Smooth muscle cell (in vitro differentiated cells): ENCODE measurements at regions not wholly inside any gene's neighbourhood (a gene's known extent, or its start where the extent isn't known, plus 50 kb on each side); places are given as distances from the start of the nearest gene placed in this dataset.

Experiments used
- DNase-seq: peaks from one replicate; lab custom pipeline; 2025; ENCODE audit not compliant: unreplicated experiment; lab: John Stamatoyannopoulos, UW
- H2AFZ ChIP-seq: fragments of 200-600 bp; sonication (generic); 2 replicates; pipeline ENCODE4 v1.6.0; 2016; ENCODE audit warnings: antibody characterized with exemption, low read depth, mild to moderate bottlenecking
- H3F3A ChIP-seq: fragments of 200-600 bp; sonication (generic); 2 replicates; pipeline ENCODE4 v1.6.0; 2017; ENCODE audit warnings: antibody characterized with exemption, low read depth
- H3K27ac ChIP-seq: fragments of 200-600 bp; sonication (generic); 2 replicates; pipeline ENCODE4 v1.5.1; 2016; ENCODE audit warnings: low read depth, mild to moderate bottlenecking
- H3K27me3 ChIP-seq: fragments of 200-600 bp; sonication (generic); 2 replicates; pipeline ENCODE4 v1.6.1; 2016; ENCODE audit warnings: low read depth, mild to moderate bottlenecking
- H3K36me3 ChIP-seq: fragments of 200-600 bp; sonication (generic); 2 replicates; pipeline ENCODE4 v1.5.1; 2016; ENCODE audit warnings: low read depth
- H3K4me1 ChIP-seq: fragments of 200-600 bp; sonication (generic); 2 replicates; pipeline ENCODE4 v1.5.1; 2016; ENCODE audit warnings: low read depth
- H3K4me2 ChIP-seq: fragments of 200-600 bp; sonication (generic); 2 replicates; pipeline ENCODE4 v1.6.0; 2016; ENCODE audit warnings: mild to moderate bottlenecking
- H3K4me3 ChIP-seq: fragments of 200-600 bp; sonication (generic); 2 replicates; pipeline ENCODE4 v1.5.1; 2016; ENCODE audit warnings: mild to moderate bottlenecking
- H3K79me2 ChIP-seq: fragments of 200-600 bp; sonication (generic); 2 replicates; pipeline ENCODE4 v1.6.0; 2016; ENCODE audit warnings: low read depth, mild to moderate bottlenecking
- H3K9ac ChIP-seq: fragments of 200-600 bp; sonication (generic); 2 replicates; pipeline ENCODE4 v1.6.0; 2016; ENCODE audit warnings: low read depth
- H3K9me3 ChIP-seq: fragments of 200-600 bp; sonication (generic); replicated peaks from 2 replicates; pipeline ENCODE4 v1.5.1; 2016; ENCODE audit warnings: low read depth
- H4K20me1 ChIP-seq: fragments of 200-600 bp; sonication (generic); 2 replicates; pipeline ENCODE4 v1.6.0; 2016; ENCODE audit warnings: low read depth
- WGBS: methylation state at CpG from one replicate; pipeline ENCODE4 v1.1.7; 2016; ENCODE audit warnings: low lambda C conversion rate; 5-methylcytosine and 5-hydroxymethylcytosine counted together
- TF ChIP-seq, protein P1 (sequence below): fragments of 200-600 bp; sonication (generic); IDR thresholded peaks from 2 replicates; pipeline ENCODE4 v1.5.1; 2017; ENCODE audit warnings: borderline replicate concordance, mild to moderate bottlenecking, antibody characterized with exemption; ENCODE audit not compliant: insufficient read depth, poor library complexity, severe bottlenecking

DNA sequence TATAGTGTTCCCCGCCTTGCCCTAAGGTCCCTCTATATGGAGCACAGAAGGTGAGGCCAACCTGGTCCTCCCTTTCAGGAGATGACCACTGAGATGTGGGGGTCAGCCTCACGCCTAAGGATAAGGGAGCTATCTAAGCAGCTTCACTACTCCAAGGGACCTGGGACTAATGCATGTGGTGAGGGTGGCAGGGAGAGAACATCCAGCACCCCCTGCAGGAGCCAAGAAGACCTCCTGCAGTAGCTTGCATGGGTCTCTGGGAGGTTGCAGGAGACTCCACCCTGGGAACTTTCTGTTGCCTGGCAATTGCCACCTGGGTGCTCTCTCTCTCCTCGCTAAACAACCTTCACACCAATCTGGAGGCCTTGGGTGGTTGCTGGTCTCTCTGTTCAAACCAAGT is 93.0 kb upstream of the KLHL29 start:
- Histone ChIP-seq H3K27ac (no peak overlapping the region), H3K9ac (no peak overlapping the region), H2AFZ (no peak overlapping the region), H3K4me3 (no peak overlapping the region), H4K20me1 (no peaks in the 10 kb centered on the region), H3K9me3 (no peaks in the 10 kb centered on the region), H3K4me2 (no peak overlapping the region), H3K4me1 (peaks cover 4% of the 10 kb centered on the region), H3K36me3 (no peaks in the 10 kb centered on the region), H3K27me3 (no peaks in the 10 kb centered on the region), H3K79me2 (no peaks in the 10 kb centered on the region), H3F3A (peaks cover 5% of the 10 kb centered on the region)
- TF ChIP-seq, protein P1, sequence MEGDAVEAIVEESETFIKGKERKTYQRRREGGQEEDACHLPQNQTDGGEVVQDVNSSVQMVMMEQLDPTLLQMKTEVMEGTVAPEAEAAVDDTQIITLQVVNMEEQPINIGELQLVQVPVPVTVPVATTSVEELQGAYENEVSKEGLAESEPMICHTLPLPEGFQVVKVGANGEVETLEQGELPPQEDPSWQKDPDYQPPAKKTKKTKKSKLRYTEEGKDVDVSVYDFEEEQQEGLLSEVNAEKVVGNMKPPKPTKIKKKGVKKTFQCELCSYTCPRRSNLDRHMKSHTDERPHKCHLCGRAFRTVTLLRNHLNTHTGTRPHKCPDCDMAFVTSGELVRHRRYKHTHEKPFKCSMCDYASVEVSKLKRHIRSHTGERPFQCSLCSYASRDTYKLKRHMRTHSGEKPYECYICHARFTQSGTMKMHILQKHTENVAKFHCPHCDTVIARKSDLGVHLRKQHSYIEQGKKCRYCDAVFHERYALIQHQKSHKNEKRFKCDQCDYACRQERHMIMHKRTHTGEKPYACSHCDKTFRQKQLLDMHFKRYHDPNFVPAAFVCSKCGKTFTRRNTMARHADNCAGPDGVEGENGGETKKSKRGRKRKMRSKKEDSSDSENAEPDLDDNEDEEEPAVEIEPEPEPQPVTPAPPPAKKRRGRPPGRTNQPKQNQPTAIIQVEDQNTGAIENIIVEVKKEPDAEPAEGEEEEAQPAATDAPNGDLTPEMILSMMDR, result no peak
- WGBS, result 93% methylated on average over 3 of the region's 3 CpGs
- DNase-seq, result no peak

GRCh38 chr2:23293063-23293462 is 91.9 kb upstream of the KLHL29 start:
- DNase-seq, result no peak
- no peaks in the 10 kb centered on the region for H3K79me2 ChIP-seq
- H3K4me1 ChIP-seq, result no peaks in the 10 kb centered on the region
- no peak overlapping the region for H3K27ac ChIP-seq
- no peaks in the 10 kb centered on the region for H3F3A ChIP-seq
- H3K4me3 ChIP-seq, result no peak overlapping the region
- no peaks in the 10 kb centered on the region for H3K36me3 ChIP-seq
- TF ChIP-seq, protein P1, result no peak
- no peak overlapping the region for H2AFZ ChIP-seq
- WGBS, result 71% methylated on average over 6 of the region's 6 CpGs
- H3K9me3 ChIP-seq, result no peaks in the 10 kb centered on the region
- no peaks in the 10 kb centered on the region for H3K27me3 ChIP-seq
- H3K9ac ChIP-seq, result no peak overlapping the region
- H3K4me2 ChIP-seq, result no peak overlapping the region
- no peaks in the 10 kb centered on the region for H4K20me1 ChIP-seq

- Histone ChIP-seq H3K27ac (no peak overlapping the region), H2AFZ (no peak overlapping the region), H3K4me1 (no peaks in the 10 kb centered on the region), H3K9ac (no peak overlapping the region), H3K36me3 (no peaks in the 10 kb centered on the region), H3K27me3 (no peaks in the 10 kb centered on the region), H3K4me3 (no peak overlapping the region), H3K79me2 (no peaks in the 10 kb centered on the region), H4K20me1 (no peaks in the 10 kb centered on the region), H3F3A (no peaks in the 10 kb centered on the region), H3K4me2 (no peak overlapping the region), H3K9me3 (no peaks in the 10 kb centered on the region)
- DNase-seq, result no peak
- TF ChIP-seq, protein P1, result no peak
- 68% methylated on average over 7 of the region's 7 CpGs for WGBS
Measured at GRCh38 chr2:23293731-23294130, 91.2 kb upstream of the KLHL29 start.

DNA sequence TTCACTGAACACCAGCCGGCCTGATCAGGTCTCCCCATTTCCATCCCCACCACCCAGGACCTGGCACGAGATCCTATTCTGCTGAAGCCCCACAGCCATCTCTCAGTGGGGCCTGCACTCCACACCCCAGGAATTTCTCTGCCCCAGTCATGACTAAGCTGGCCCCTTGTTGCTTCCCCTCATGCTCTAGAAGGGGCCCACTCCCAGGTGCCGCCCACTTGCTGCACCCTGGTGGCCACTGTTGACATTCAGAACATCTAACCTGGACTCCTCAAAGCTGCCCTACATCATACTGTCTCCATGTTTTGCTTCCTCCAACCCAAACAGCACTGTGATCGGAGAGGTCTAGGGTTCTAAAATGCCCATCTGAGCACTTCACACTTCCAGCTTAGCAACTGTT is 90.7 kb upstream of the KLHL29 start:
- TF ChIP-seq, protein P1, result no peak
- WGBS, result 72% methylated on average over 4 of the region's 4 CpGs
- no peak for DNase-seq
- Histone ChIP-seq H3K79me2 (no peaks in the 10 kb centered on the region), H3K4me2 (no peak overlapping the region), H4K20me1 (no peaks in the 10 kb centered on the region), H3K9me3 (no peaks in the 10 kb centered on the region), H3K9ac (no peak overlapping the region), H3K36me3 (no peaks in the 10 kb centered on the region), H3K27me3 (no peaks in the 10 kb centered on the region), H3K4me3 (no peak overlapping the region), H3K27ac (no peak overlapping the region), H2AFZ (no peak overlapping the region), H3K4me1 (no peaks in the 10 kb centered on the region), H3F3A (no peaks in the 10 kb centered on the region)
